ENCODE measurements at regions not wholly inside any gene's neighbourhood (a gene's known extent, or its start where the extent isn't known, plus 50 kb on each side); places are given as distances from the start of the nearest gene placed in this dataset.

DNA sequence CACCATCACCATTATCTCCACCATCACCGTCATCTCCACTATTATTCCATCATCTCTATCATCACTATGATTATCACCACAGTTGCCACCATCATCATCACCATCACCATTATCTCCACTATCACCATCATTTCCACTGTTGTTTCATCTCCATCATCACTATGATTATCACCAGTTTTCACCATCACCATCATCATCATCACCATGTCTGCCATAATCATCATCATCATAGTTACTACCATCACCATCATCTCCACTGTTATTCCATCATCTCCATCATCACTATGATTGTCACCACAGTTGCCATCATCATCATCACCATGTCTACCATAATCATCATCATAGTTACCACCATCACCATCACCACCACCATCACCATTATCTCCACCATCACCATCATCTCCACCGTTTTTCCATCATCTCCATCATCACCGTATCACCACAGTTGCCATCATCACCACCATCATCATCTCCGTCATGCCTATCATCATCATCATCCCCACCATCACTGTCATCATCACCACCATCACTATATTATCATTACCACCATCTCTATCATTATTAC lies 264.9 kb downstream of the BRD1 start:
- no peak for FAIRE-seq

- FAIRE-seq = no peak
These were observed 265.7 kb downstream of the BRD1 start for GRCh38 chr22:49561976-49562375.

DNA sequence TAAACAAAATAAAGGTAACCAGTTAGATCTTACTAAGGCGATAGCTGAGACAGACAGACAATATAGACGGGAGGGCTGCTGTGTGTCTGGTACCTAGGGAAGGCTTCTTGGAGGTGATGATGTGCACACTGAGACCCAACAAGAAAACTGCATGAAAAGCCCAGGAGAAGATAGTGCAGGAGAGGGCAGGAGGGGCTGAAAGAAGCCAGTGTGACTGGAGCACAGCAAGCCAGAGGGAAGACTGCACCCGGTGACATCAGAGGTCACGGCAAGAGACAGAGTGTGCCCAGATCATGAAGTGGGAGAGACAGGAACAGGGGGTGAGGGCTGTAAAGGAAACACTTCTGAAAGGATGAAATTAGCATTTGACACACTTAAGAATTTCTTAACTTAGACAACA lies 266.3 kb downstream of the BRD1 start:
- no peak for FAIRE-seq

DNA sequence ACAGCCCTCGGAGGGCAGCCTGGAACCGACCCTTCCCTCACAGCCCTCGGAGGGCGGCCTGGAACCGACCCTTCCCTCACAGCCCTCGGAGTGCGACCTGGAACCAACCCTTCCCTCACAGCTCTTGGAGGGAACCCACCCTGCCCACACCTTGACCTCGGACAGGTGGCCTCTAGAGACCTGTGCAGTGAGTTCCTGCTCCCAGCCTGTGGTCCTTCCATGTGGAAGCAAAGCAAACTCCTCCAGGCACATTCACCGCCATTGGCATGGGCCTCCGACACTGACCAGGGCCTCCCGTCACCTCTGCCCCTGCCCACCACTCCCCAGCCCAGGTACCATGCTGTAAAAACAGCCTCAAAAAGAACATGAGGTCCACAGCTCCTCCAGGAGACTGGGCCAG lies 272.1 kb downstream of the BRD1 start:
- FAIRE-seq = no peak

GRCh38 chr22:49554741-49555140 lies 272.9 kb downstream of the BRD1 start:
- no peak for FAIRE-seq

GRCh38 chr22:49554296-49554625 lies 273.4 kb downstream of the BRD1 start:
- FAIRE-seq = no peak

GRCh38 chr22:49553518-49554295 lies 274.0 kb downstream of the BRD1 start:
- FAIRE-seq = no peak

GRCh38 chr22:49553076-49553475 lies 274.6 kb downstream of the BRD1 start:
- no peak for FAIRE-seq

DNA sequence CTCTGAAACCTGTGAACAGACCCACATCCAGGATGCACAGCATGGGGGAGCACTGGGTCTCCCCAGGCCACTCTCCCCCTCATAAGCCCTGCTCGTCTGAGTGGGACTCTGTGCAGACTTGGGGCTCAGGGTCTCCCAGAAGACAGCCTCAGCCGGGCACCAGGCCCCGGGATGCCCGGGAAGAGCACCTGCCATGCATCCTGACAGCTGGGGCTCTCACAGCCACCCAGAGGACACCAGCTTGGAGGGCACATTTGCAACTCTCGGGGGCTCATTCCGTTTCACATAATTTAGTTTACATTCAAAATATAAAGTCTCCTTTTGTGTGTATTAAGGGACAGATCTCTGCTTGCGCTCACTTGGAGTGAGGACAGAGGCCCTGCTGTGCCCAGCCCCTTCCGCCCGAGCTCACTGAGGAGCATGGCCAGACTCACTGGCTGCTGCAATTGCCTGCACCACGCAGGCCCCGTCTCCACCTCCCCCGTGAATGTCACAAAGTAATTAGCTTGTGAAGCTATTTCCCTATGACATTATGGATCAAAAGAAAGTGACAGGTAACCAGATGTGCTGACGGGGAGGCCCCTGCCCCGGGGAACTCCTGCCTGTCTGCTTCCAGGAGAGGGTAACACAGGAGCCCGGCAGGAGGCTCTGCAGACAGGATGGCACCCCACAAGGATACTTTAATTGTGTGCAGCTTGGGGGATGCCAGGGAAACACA lies 275.6 kb downstream of the BRD1 start:
- FAIRE-seq = no peak

GRCh38 chr22:49551446-49551845 lies 276.2 kb downstream of the BRD1 start:
- no peak for FAIRE-seq

GRCh38 chr22:49550766-49551362 lies 276.8 kb downstream of the BRD1 start:
- no peak for FAIRE-seq

GRCh38 chr22:49550141-49550430 lies 277.6 kb downstream of the BRD1 start:
- no peak for FAIRE-seq

DNA sequence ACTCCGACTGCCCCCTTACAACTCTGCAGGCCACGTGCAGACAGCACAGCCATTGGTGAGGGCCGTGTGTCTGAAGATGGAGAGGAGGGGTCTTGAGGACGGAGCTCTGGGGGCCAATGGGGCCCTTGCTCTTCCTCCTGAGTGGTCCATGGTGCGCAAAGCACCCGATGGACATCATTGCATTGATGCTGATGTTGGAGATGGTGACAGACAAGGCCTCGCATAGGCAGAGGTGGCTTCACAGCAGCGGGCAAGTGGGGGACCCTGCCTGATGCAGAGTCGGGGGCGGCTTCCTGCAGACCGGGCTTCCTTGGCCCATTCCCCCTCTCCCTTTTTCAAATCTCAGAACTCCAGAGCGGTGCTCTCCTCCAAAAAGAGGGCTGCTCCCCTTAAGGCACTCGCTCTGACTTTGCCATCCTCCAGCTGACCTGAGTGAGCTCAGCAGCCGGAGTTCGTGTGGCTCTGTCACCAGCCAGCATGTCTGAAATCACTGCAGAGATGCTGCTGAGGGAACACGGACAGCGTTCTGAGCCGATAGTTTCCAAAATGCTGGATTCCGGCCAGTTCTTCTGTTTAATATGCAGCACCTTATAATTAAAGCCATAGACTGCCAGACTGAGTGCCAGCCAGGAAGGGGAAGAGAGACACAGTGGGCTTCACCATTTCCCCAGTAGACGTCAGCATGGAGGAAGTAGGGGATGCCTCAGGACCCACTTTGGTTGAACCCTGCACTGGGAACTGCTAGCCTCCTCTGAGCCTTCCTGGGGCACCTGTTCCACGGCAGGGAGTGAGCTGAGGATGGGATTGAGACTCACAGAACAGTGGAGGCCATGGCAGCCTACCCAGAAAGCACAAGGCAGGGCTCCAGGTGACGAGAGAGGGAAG lies 278.2 kb downstream of the BRD1 start:
- FAIRE-seq = no peak

GRCh38 chr22:49548356-49549202 lies 279.1 kb downstream of the BRD1 start:
- no peak for FAIRE-seq

DNA sequence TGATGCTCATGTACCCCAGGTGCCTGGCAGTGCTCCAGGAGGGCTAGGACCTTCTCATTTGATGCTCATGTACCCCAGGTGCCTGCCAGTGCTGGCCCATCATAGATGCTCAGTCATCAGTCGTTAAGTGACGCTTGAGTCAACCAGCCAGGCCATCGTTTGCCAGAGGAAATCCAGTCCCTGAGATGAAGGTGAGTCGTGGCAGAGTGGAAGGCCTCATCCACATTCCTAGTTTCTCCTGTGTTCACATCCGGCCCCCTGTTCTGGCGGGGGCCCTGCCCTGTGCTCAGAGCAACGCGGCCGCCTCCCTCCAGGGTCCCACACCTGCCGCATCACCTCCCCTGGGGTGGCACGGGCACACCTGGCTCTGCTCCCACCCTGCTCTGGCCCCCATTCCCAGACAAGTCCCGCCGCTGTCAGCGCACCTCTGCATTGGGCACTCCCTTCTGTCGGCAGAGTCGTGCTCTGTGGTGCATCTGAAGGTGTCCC lies 279.9 kb downstream of the BRD1 start:
- no peak for FAIRE-seq

DNA sequence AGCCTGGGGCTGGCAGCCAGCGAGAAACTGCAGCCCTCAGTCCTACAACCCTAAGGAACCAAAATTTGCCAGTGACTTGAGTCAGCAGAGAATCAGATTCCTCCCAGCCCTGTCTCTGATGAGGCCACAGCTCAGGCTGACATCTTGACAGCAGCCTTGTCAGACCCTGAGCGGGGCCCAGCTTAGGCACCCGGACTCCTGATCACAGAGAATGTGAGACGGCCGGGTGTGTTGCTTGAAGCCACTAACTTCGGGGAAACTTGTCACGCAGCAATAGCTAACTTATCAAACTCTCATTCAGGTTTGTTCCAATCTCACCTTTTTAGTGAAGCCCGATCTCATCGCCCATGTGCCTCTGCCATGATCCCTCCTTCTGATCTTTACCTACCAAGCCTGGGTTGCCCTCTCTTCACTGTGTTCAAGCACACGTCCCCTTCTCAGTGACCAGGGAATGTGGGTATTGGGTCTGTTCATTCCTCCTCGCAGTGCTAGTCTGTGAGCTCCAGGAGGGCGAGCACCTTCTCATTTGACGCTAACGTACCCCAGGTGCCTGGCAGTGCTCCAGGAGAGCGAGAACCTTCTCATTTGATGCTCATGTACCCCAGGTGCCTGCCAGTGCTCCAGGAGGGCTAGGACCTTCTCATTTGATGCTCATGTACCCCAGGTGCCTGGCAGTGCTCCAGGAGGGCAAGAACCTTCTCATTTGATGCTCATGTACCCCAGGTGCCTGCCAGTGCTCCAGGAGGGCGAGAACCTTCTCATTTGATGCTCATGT lies 280.7 kb downstream of the BRD1 start:
- FAIRE-seq = no peak

- FAIRE-seq = no peak
These were observed 282.1 kb downstream of the BRD1 start for GRCh38 chr22:49545606-49546005.

DNA sequence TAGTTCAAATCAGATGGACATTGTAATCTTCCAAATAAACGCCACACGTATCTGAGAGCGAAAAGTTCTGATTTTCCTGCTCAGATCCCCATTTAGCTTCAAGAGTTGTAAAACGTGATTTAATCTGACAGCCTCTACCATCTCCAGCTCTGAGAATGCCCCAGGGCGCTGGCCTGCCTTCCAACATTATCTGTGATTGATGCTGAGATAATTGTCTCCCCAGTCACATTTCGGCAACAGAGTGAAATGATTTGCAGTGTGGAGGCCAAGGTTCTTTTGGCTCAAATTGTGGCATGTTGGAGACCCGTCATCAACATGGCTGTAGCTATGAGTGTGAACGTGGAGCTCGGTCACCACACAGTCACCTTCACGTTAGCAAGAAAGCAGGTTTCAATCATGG lies 283.4 kb downstream of the BRD1 start:
- FAIRE-seq = no peak

DNA sequence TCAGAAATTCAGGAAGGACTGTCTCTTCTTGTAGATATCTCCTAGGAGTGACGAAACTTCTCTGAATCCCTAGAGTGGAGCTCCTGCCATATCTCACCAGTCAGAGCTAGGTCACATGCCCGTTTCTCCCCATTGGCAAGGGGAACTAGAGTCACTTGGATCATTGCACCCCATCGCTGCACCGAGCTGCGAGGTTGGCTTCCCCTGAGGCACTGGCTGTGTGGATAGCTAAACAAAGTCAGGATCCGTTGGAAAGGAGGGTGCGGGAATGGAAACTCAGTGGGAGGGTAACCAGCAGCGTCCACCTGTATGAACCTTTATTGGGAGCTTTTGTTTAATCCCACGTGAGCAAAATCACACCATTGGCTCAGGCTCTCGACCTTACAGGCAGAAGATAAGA lies 283.8 kb downstream of the BRD1 start:
- no peak for FAIRE-seq

DNA sequence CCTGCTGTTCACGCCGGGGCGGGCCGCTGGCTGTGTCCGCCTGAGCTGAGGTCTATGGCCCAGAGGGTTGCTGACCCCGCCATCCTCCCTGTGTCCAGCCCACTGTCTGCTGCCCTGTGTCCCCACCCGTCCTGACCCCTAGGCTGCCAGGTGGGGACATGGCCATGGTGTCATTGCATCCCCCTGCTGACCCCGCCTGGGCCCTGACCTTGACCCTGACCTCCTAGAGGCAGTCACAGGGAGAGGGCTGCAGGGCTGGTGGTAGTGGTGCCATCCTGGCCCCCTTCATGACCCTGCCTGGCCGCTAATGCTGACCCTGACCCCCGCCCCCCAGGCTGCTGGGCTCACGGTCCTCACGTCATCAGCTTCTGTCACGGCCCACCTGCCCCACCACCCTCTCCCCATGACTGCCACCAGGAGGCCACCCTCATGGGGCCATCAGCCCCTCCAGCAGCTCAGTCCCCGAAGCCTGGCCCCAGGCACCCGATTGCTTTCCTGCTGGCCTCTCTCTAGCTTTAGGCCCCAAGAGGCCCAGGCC lies 285.9 kb downstream of the BRD1 start:
- FAIRE-seq = no peak
